HG03558 (cell line): ENCODE measurements at regions not wholly inside any gene's neighbourhood (a gene's known extent, or its start where the extent isn't known, plus 50 kb on each side); places are given as distances from the start of the nearest gene placed in this dataset.

Source experiments
- ATAC-seq: cut with Tn5 transposase; IDR thresholded peaks from one replicate; pipeline ENCODE4 v1.9.1; 2021; ENCODE audit warnings: moderate number of reproducible peaks; ENCODE audit not compliant: unreplicated experiment; ENCODE audit errors: extremely low read depth

DNA sequence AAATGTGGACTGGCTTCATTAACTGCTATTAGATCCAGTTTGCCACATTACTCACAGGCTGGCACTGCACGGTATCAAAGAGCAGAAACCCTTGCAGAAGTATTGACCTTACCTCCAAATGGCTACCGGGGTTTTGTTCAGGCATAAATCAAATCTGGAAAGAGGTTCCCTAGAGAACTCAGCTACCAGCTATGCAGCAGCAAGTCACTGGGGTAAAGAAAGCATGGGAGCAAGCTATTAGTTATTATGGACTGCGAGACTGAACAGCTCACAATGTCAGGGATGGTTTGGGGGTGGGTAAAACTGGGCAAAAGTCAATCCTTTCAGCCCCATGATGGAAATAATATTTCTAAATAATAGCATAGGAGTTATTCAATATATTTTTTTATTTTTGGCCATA, 128.1 kb downstream of the FANCF start:
- ATAC-seq, result no peak

DNA sequence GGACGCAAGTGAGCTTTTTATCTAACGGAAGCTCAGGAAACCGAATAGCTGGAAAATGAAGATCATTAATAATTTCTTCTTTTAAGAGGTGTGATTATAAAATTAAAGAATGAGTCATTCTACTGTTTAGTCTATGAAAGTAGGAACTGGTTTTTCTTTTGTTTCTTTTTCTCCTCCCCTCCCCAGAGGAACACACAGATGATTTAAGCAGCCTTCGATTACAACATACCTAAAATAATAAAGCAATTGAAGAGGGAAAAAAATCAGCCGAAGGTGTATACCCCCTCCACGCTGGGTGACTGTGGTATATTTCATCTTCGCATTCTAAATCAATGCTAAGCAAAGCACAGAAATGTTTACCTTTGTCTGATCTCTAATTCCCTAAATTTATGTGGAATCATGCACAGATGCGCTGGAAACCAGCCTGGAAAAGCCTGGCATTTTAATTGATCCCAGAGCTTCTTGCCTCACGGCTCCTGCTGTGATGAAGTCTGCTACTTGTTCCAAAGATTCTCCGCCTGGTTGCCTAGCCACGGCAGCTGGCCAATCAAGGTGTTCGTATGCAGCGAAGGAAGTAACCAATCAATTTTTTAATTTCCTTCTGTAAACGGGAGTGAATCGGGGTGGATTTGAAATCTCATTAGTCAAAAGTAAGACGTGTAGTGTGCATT, 133.9 kb downstream of the FANCF start:
- no peak for ATAC-seq

DNA sequence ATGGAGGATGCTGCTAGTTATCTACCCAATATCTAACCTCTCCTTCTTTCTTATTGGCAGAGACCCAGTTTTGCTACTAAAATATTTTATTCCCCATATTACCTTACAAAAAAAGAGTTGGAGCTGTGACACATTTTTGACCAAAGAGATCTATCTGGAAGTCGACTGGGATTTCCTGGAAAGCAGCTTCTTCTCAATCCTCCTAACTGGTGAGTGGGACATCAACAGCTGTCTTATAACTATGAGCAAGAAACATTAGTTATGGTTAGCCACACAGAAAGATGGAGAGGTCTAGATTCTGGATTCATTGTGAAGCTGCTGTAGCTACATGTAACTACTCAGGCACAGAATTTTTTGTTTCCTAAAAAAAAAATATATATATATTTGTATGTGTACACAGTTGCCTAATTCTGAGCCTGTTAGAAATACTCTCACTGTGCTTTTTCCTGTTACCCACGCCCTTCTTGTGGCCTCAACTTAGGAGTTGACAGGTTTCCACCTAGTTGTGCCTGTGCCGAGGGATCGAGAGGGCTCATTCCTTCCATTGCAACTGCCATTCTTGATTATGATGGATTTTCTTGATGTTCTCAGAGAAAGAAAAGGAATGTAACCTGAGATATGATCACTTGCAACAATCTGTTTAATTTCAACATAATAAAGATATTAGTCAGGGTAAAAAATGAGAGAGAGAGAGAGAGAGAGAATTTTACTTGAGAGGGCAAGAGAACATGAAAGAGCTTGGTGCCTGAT, 142.0 kb downstream of the SLC17A6 start:
- ATAC-seq, result no peak

DNA sequence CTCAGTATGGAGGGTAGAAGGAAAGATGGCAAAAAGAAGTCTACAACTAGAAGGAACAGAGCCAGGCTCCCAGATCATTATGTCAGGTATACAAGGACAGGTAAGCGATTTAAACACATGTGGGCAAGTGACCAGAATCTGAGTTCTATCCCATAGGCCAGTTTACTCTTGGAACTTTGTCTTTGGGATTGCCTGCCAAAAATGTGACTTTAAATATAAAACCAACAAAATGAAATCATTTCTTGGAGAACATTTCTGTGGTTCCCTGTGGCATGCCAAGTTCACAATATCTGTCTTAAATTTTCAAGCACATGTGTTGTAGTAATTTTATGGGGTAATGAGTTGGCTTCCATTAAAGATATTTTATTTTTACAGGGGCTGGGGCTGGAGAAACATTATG, 141.0 kb downstream of the SLC17A6 start:
- no peak for ATAC-seq

DNA sequence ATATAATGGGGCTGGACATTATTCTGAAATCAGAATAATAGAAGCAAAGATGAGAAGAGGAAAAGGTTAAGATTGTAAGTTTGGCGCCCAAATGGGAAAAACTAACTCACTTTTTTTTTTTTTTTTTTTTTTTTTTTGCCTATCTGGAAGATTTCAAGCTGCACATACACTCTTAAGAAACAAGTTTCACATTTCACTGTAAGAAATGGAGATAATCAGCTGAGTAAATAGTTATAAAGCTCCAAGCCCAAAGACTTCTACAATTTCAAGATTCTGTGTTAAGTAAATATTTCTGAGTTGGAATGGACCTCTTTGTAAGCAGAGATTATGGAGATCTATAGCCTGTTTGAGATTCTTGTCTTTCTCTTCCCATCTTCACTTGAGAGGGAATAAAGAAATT, 140.0 kb downstream of the SLC17A6 start:
- no peak for ATAC-seq

DNA sequence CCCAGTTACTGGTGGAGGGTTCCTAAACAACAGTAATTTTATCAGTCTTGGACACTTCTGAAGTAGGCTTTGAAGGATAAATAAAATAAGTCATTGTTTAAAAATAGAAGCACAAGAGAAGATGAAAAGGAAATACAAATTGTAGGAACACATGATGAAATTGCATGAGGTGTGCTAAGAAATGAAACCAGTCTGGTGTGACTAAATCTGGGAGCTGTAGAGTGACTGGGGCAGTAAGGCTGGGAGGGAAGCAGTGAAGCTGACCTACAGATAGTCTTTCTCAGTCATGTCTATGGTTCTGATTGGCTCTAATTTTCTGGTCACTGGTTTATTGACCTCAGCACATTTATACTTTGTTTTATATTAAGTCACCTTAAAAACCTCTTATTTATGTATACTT, 139.1 kb downstream of the SLC17A6 start:
- no peak for ATAC-seq

DNA sequence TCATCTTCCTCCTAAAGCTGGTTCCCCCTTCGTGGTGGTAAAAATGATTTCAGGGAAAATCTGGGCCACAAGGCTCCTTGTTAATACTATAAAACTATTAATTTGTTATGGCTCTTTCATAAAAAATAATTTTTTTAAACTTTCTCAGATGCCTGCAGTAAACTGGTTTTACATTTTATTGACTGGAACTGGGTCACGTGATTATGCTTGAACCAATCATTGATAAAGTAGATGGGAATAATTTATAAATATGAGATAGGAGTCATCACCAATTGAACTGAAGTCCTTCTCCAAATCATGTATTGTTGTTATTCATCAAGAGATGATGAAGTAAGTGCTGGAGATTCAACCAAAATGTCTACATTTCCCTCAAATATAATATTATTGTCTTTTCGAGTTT, 138.4 kb downstream of the SLC17A6 start:
- no peak for ATAC-seq

DNA sequence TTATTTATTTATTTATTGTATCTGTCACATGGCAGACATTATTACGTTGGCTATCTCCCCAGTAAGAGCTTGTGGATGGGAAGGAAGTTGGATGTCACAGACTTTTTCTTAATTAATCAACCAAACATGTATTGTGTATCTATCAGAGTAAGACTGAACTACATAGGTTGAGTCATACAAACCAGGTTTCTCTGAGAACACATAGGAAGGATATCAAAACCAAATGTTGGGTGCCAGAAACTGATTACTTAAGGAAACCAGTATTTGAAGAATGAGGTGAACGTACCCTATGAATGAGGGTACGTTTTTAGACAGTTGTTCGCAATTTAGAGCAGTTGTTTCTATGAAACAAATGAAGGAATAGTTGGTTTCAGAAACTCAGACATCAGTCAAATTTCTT, 136.4 kb downstream of the SLC17A6 start:
- ATAC-seq, result no peak

DNA sequence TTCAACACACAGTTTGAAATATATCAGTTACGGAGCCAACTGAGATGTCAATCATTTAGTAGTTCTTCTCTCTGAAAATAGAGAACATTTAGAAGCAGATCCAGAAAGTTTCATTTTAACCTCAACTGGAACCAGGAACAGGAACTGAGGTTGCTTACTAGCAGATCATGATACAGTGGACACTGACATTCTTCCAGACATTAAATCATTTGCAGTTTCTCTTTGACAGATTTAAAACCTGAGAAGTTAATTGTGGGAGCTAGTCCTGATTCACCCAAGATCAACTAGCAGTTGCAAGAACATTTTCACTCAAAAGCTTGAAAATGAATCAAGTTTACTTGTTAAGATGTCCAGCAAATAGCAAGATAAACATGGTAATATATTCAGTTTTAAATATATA, 135.4 kb downstream of the SLC17A6 start:
- no peak for ATAC-seq

DNA sequence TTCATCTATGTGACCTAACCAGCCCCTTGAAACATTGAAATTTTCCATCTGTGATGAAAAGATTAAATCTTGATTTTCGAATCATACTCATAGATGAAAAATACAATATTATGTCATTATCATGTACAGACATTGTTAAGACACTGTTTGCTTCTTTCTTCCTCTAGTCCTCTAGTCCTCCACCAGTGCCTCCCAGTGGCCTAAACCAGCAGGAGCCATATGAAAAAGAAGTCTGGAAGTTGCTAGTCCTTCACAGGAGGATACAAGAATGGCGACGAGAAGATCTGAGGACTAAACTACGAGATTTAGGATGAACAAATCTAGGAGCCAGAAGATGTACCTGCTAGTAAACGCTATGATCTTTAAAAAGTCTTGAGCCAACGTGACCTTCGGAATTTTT, 134.1 kb downstream of the SLC17A6 start:
- no peak for ATAC-seq

DNA sequence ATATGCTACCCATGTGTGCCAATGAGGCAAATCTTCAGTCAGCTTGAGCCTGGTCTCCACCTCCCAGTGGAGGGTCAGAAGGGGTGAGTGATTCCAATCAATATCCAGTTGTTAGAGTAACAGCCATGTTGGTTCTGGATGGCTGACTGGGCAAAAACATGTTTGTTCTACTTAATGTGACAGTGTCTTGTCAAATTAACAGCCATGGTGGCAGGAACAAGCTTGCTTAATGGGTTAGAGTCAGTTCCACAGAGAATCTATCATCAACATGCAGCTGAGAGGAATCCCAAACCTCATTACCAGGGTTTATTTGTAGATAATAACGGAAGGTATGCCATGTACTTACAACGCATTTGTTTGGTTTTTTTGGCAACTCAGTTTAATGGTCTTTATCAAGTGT, 133.2 kb downstream of the SLC17A6 start:
- no peak for ATAC-seq

DNA sequence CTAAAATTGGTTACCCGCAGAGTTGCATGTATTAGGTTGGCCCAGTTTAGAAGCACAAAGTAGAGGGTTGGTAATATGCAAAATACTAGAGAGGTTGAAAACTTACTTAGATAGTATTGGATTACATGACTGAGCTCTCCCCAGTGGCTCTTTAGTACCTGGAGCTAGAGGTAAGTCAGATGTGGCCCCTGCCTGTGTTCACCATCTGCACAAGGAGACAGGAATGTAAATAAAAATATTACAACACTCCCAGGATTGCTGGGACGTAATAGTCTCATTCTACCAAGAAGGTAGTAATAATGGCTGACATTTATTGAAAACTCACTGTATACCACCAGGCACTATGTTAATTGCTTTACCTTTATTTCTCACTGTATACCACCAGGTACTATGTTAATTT, 129.6 kb downstream of the SLC17A6 start:
- no peak for ATAC-seq

DNA sequence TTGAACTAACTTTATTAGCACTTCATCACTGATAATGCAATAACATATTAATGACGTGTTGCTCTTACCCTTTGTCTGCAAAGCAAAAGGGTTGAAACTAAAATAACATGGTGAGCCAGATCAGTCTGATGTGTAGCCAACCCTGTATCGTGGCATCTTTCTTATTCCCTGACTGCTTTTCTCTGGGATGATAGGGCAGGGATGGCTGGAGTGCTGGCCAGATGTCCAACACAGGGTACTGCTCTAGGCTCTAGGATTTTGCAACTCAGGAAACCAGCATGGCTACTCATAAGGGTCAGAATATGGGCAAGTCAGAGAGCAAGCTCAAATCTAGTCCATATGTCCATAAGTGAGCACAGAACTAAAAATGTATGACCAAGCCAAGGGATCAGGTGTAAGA, 129.1 kb downstream of the SLC17A6 start:
- ATAC-seq, result no peak

DNA sequence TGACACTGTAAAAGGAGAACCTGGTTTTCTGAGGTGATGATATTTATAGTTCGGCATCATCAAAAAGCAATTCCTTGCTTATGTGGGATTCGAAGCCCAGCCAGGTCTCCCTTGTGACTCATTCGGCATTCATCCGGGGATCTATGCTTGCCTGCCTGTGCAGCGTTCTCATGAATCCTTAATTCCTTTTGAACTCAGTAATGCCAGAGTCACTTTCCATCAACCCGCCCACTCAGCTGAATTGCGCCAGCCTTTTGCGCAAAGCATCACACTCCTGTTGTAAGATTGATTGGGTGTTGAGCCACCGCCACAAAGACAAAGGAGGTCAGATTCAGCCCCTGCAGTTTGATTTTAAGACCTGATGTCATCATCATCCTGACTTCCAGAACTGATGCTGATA, 128.6 kb downstream of the SLC17A6 start:
- ATAC-seq, result no peak

DNA sequence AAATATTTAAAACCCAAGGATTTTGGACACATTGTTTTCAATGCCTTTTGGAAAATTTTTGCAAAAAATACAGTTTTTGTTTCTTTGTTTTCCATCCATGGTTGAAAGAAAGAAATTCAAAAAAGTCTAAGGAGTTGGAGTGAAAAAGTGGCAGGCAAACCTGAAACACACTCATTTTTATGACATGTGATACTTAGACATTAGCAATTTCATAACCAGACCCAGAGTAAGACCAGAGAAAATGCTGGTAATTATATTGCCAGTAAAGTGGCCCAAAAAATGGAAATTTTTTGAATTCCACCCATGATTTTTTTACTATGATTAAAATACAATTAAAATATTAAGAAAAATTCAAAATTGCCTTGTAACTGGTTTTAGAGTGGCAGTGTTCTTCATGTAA, 128.2 kb downstream of the SLC17A6 start:
- no peak for ATAC-seq

DNA sequence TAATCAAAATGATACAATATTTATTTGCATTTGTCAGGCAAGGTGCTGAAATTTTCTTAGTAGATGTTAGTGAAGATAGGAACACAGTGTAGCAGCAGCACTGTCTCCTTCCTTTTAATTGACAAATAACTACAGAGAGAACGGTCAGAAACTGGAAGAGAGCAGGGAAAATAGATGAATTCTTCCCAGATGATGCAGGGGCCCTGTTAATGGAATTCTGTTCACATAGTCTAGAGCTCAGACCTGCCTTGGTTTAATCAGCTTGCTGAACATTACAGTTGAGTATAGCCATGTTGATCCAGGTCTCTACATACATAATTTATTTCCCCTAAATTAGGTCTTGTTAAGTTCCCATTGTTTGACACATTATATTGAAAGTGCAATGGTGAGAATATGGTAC, 127.4 kb downstream of the SLC17A6 start:
- ATAC-seq, result no peak

DNA sequence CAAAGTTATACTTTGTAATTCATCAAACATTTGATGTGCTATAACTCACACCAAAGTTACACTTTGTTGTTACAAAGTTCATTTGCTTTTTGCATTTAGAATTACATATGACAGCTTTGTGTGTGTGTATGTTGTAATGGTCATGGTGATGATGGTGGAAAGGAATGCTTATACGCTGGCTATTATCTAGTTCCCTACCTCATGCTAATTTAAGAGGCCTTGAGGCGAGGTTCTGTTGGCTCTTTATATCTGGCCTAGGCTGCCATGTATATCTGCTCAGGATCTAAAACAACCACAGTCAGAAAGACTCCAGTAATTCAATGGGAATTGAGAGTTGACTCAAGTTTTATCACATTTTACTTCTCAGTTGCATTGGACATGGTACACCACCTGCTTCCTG, 123.4 kb downstream of the SLC17A6 start:
- ATAC-seq, result no peak

DNA sequence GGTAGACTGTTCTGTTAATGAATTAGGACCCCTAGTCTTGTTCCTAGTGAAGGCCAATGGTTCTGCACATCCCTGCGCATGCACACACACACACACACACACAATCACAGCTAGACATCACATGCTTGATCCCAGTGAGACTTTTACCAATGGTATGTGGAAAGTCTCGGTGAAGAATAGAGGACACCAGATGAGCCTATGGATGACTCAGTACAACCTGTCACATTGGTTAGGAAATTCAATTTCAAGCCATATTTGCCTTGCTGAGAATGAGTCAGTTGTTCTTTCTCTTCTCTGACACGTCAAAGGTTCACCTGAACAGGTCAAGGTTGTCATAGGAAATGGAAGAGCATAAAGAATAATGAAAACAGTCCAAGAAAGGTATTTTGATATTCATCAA, 122.0 kb downstream of the SLC17A6 start:
- no peak for ATAC-seq

DNA sequence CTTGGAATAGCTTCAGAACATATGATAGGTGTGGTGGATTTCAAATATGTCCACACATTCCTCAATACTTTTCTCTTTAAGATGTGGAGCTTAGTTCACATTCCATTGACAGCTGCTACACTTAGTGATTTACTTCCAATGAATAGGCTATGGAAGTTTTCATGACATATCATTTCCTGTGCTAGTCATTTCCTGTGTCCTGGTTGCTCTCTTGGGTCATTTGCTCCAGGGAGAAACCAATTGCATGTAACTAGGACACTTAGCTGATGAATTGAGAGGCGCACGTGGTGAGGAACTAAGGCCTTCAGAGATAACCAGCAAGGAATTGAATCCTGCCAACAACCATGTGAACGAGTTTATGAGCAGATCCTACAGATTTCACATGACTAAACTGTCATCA, 120.9 kb downstream of the SLC17A6 start:
- no peak for ATAC-seq

DNA sequence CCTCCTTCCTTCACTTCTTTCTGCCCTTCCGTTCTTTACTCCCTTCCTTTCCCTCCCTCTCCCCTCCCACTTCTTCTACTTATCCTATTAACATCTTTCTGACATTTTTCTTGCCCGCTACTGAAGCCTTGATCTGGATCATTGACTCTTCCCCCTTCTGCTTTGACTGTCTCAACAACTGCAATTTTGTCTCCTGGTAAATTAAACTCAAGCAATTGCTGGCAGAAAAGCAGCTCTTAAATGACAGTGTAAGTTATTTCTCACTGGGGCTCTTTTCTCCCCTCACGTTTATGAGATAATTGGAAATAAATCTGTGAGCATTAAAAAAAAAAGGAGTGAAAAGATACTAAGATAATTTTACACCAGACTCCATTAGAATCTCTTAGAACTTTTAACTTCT, 120.0 kb downstream of the SLC17A6 start:
- ATAC-seq, result no peak

DNA sequence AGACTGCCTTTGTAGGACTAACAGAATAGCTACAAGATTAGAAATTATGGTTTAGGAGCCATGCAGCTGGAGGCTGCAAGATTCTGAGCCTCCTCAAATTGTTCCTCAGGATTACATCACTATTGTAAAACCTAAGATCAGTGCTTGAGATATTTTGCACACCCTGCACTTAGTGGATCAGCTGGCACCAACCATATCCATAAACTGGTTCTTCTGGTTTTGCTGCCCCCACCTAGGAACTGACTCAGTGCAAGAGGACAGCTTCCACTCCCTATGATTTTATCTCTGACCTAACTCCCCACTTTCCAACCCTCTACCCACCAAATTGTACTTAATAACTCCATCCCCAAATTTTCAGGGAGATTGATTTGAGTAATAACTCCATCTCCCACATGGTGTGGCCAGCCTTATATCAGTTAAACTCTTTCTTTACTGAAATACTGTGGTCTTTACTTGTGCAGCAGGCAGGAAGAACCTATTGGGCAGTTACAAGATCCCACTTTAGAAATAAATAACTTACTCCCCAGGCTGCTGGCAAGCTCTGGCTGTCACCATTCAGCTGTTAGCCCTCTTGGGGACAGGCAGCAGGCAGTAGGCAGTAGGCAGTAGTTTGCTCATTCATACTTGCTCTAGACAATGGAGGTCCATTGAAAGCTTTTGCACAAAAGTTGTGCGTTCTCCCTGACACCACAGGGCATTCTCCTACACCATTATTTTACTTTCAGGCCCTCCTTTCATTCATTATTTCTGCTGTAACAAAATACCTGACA, 119.0 kb downstream of the SLC17A6 start:
- no peak for ATAC-seq
